CD14-positive monocyte (primary cell): ENCODE measurements at regions not wholly inside any gene's neighbourhood (a gene's known extent, or its start where the extent isn't known, plus 50 kb on each side); places are given as distances from the start of the nearest gene placed in this dataset.

ENCODE experiments used
- DNase-seq, 3 donors: peaks; one replicate each; pipeline ENCODE4 v3.0.0-alpha.2; 2011 to 2022
- H2AFZ ChIP-seq: 2 replicates; pipeline ENCODE4 v1.6.0; 2012; ENCODE audit warnings: mild to moderate bottlenecking, low read depth, low read length, inconsistent platforms; ENCODE audit not compliant: insufficient read depth, poor library complexity, severe bottlenecking
- H3K27ac ChIP-seq, 2 donors: 1 replicate in 1 of 2; 2 replicates in 1 of 2; pipeline ENCODE4 v1.5.1; 2012 to 2013; ENCODE audit warnings: low read length in 2 of 2, control low read depth in 1 of 2, inconsistent platforms in 1 of 2, low read depth in 1 of 2, mild to moderate bottlenecking in 1 of 2
- H3K27me3 ChIP-seq, 2 donors: one replicate each; pipeline versions ENCODE4 v1.6.0 to v1.6.1; 2011 to 2013; ENCODE audit warnings: low read length in 2 of 2; ENCODE audit not compliant: control insufficient read depth in 2 of 2, insufficient read depth in 2 of 2
- H3K36me3 ChIP-seq, 2 donors: replicated peaks in 1 of 2; 1 replicate in 1 of 2; 2 replicates in 1 of 2; pipeline versions ENCODE4 v1.5.1 to v1.6.1; 2012 to 2013; ENCODE audit warnings: low read length in 2 of 2, control low read depth in 1 of 2, inconsistent platforms in 1 of 2, mild to moderate bottlenecking in 1 of 2; ENCODE audit not compliant: insufficient read depth in 2 of 2, control insufficient read depth in 1 of 2
- H3K4me1 ChIP-seq, 2 donors: 1 replicate in 1 of 2; 2 replicates in 1 of 2; pipeline versions ENCODE4 v1.5.1 to v1.6.1; 2012 to 2013; ENCODE audit warnings: low read length in 2 of 2, control low read depth in 1 of 2, inconsistent platforms in 1 of 2, mild to moderate bottlenecking in 1 of 2, moderate library complexity in 1 of 2; ENCODE audit not compliant: insufficient read depth in 2 of 2, control insufficient read depth in 1 of 2
- H3K4me2 ChIP-seq: replicated peaks from 2 replicates; pipeline ENCODE3; 2012; ENCODE audit warnings: low read length, moderate library complexity, mild to moderate bottlenecking; ENCODE audit not compliant: poor library complexity, severe bottlenecking; ENCODE audit errors: extremely low read depth
- H3K4me3 ChIP-seq, 3 experiments: fragments of 200-600 bp in 1 of 3; sonication (generic) in 1 of 3; replicated peaks in 1 of 3; 1 replicate in 2 of 3; 2 replicates in 1 of 3; pipeline ENCODE4 v1.5.1; 2011 to 2013; ENCODE audit warnings: low read length in 3 of 3, mild to moderate bottlenecking in 3 of 3, control low read depth in 2 of 3, low read depth in 2 of 3, inconsistent platforms in 1 of 3, moderate library complexity in 1 of 3
- H3K79me2 ChIP-seq: 2 replicates; pipeline ENCODE4 v1.6.0; 2012; ENCODE audit warnings: mild to moderate bottlenecking, control low read depth, inconsistent platforms, low read length, moderate library complexity; ENCODE audit not compliant: insufficient read depth
- H3K9ac ChIP-seq: 2 replicates; pipeline ENCODE4 v1.6.0; 2017; ENCODE audit warnings: low read length, mild to moderate bottlenecking; ENCODE audit not compliant: insufficient read depth, poor library complexity, severe bottlenecking
- H3K9me3 ChIP-seq, 2 donors: replicated peaks in 1 of 2; 1 replicate in 1 of 2; 2 replicates in 1 of 2; pipeline versions ENCODE4 v1.5.1 to v1.6.1; 2012 to 2013; ENCODE audit warnings: low read length in 2 of 2, control low read depth in 1 of 2; ENCODE audit not compliant: control insufficient read depth in 1 of 2, insufficient read depth in 1 of 2
- H4K20me1 ChIP-seq: 2 replicates; pipeline ENCODE4 v1.6.0; 2012; ENCODE audit warnings: mild to moderate bottlenecking, low read length, control low read depth, moderate library complexity; ENCODE audit not compliant: insufficient read depth
- H3K27ac Mint-ChIP-seq, 7 donors: one replicate each; pipeline ENCODE4 v1.8.0; 2020; ENCODE audit warnings: mild to moderate bottlenecking in 7 of 7, mixed read lengths in 7 of 7, moderate library complexity in 6 of 7, inconsistent platforms in 2 of 7
- H3K27me3 Mint-ChIP-seq, 3 donors: one replicate each; pipeline ENCODE4 v1.8.0; 2021 to 2022; ENCODE audit warnings: low read depth in 3 of 3, mild to moderate bottlenecking in 3 of 3, mixed read lengths in 3 of 3, moderate library complexity in 3 of 3, inconsistent platforms in 1 of 3
- H3K36me3 Mint-ChIP-seq, 2 donors: one replicate each; pipeline ENCODE4 v1.8.0; 2020; ENCODE audit warnings: mixed read lengths in 2 of 2, inconsistent platforms in 1 of 2, mild to moderate bottlenecking in 1 of 2
- H3K4me1 Mint-ChIP-seq: one replicate; pipeline ENCODE4 v1.8.0; 2020; ENCODE audit warnings: mild to moderate bottlenecking, mixed read lengths
- H3K4me3 Mint-ChIP-seq, 2 donors: one replicate each; pipeline ENCODE4 v1.8.0; 2020; ENCODE audit warnings: mild to moderate bottlenecking in 2 of 2, mixed read lengths in 2 of 2, moderate library complexity in 1 of 2
- H3K9me3 Mint-ChIP-seq, 7 donors: one replicate each; pipeline ENCODE4 v1.8.0; 2020 to 2022; ENCODE audit warnings: mixed read lengths in 7 of 7, mild to moderate bottlenecking in 6 of 7, moderate library complexity in 6 of 7, inconsistent platforms in 2 of 7
- WGBS: methylation state at CpG from one replicate; pipeline ENCODE4 v1.1.5; 2013; ENCODE audit warnings: missing lambda C conversion rate; ENCODE audit not compliant: insufficient coverage; 5-methylcytosine and 5-hydroxymethylcytosine counted together
- intact Hi-C, 2 donors: fragments of 100-400 bp; cut with micrococcal nuclease; formaldehyde crosslinking; loops; one replicate each; pipeline versions ENCODE4 v1.15.0 to v1.15.1; 2023
- TF ChIP-seq, protein P1 (sequence below): fragments of 200-600 bp; IDR thresholded peaks from one replicate; pipeline ENCODE4 v1.8.0; 2022; ENCODE audit warnings: antibody characterized with exemption, mild to moderate bottlenecking

DNA sequence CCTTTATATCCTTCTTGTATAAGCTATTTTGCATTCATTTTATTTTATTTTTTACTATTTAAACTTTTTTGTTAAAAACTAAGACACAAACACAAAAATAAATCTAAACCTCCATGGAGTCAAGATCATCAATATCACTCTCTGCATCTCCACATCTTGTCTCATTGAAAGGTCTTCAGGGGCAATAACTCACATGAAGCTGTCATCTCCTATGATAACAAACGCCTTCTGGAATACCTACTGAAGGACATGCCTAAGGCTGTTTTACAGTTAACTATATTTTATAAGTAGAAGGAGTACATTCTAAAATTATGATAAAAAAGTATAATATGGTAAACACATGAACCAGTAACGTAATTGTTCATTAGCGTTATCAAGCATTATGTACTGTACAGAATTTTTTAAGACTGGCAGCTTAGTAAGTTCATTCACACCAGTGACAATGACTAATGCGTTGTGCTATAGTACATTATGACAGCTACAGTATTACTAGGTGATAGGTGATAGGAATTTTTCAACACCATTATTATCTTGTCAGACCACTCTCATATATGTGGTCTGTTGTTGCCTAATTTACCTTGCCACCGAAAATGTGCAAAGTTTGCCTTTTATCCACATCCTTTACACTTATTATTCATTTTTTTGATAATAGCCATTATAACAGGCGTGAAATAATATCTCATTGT, 390.7 kb upstream of the SLITRK1 start:
- no peaks in the 10 kb centered on the region for H3K36me3 ChIP-seq
- intact Hi-C loops = no loop called here
- no peaks in the 10 kb centered on the region for H4K20me1 ChIP-seq
- H3K27me3 ChIP-seq = no peaks in the 10 kb centered on the region
- H3K27ac ChIP-seq = no peak overlapping the region
- no peaks in the 10 kb centered on the region for H3K4me1 ChIP-seq
- no peaks in the 10 kb centered on the region for H3K79me2 ChIP-seq
- TF ChIP-seq, protein P1, sequence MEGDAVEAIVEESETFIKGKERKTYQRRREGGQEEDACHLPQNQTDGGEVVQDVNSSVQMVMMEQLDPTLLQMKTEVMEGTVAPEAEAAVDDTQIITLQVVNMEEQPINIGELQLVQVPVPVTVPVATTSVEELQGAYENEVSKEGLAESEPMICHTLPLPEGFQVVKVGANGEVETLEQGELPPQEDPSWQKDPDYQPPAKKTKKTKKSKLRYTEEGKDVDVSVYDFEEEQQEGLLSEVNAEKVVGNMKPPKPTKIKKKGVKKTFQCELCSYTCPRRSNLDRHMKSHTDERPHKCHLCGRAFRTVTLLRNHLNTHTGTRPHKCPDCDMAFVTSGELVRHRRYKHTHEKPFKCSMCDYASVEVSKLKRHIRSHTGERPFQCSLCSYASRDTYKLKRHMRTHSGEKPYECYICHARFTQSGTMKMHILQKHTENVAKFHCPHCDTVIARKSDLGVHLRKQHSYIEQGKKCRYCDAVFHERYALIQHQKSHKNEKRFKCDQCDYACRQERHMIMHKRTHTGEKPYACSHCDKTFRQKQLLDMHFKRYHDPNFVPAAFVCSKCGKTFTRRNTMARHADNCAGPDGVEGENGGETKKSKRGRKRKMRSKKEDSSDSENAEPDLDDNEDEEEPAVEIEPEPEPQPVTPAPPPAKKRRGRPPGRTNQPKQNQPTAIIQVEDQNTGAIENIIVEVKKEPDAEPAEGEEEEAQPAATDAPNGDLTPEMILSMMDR = no peak
- no peak overlapping the region for H3K4me3 ChIP-seq
- H3K9ac ChIP-seq = no peak overlapping the region
- Mint-ChIP-seq H3K36me3 (no peaks in the 10 kb centered on the region), H3K4me1 (no peaks in the 10 kb centered on the region), H3K27me3 (peaks cover 0 to 1% (median 0%) of the 10 kb centered on the region in 3 donors), H3K4me3 (no peak overlapping the region), H3K27ac (no peak overlapping the region), H3K9me3 (peaks cover 0 to 4% (median 0%) of the 10 kb centered on the region in 7 donors)
- no CpG with 5 or more reads among the region's 6 CpGs for WGBS
- H3K4me2 ChIP-seq = no peak overlapping the region
- DNase-seq = no peak
- H2AFZ ChIP-seq = no peak overlapping the region
- H3K9me3 ChIP-seq = no peaks in the 10 kb centered on the region

DNA sequence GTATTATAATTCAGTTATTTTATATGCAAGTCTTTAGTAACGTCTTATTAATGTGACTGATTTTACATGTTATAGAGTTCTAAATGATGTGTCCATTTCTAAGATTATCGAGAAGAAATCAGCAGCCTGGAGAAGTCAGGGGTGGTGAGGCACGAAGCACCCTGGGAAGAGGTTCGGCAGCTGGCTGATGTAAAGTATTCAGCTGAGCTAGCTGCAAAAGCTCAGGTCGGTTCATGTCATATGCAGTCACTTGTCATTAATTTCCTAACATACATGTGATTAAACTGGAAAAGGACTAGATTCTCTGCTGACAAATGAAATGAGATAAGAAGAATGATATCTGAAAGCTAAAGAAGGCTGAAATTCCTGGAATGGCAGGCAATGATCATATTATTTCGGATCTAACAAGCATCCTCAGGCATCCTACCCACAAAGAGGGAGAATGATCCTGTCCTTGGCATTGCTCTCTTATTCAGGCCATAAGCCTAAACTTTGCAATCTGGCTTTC, 383.0 kb upstream of the SLITRK1 start:
- Histone ChIP-seq H3K4me1 (no peaks in the 10 kb centered on the region), H3K79me2 (no peaks in the 10 kb centered on the region), H3K27ac (no peak overlapping the region), H2AFZ (no peak overlapping the region), H3K4me3 (no peak overlapping the region), H3K9me3 (peaks cover 0 to 11% of the 10 kb centered on the region in 2 donors), H3K36me3 (no peaks in the 10 kb centered on the region), H4K20me1 (no peaks in the 10 kb centered on the region), H3K4me2 (no peak overlapping the region), H3K27me3 (no peaks in the 10 kb centered on the region), H3K9ac (no peak overlapping the region)
- Mint-ChIP-seq H3K36me3 (no peaks in the 10 kb centered on the region), H3K27ac (no peak overlapping the region), H3K4me1 (no peaks in the 10 kb centered on the region), H3K27me3 (peaks cover 0 to 1% (median 1%) of the 10 kb centered on the region in 3 donors), H3K9me3 (peaks cover 2 to 15% (median 5%) of the 10 kb centered on the region in 7 donors), H3K4me3 (no peak overlapping the region)
- intact Hi-C loops = no loop called here
- DNase-seq = no peak
- WGBS = 85% methylated on average over 4 of the region's 6 CpGs
- TF ChIP-seq, protein P1 = no peak
